HAP-1 (cell line): ENCODE measurements at regions not wholly inside any gene's neighbourhood (a gene's known extent, or its start where the extent isn't known, plus 50 kb on each side); places are given as distances from the start of the nearest gene placed in this dataset.

Experiments
- DNase-seq, 2 experiments: peaks; one replicate each; pipeline ENCODE4 v3.0.0-alpha.2; 2016 to 2020; ENCODE audit warnings: low spot score in 2 of 2
- H3K27me3 ChIP-seq: fragments of 250-450 bp; sonication (Bioruptor Pico); 2 replicates; pipeline ENCODE4 v1.5.1; 2020; ENCODE audit warnings: low read depth, mild to moderate bottlenecking, moderate library complexity
- H3K36me3 ChIP-seq: fragments of 250-450 bp; sonication (Bioruptor Pico); replicated peaks from 2 replicates; pipeline ENCODE4 v1.5.1; 2020; ENCODE audit warnings: mild to moderate bottlenecking
- H3K4me1 ChIP-seq: fragments of 250-450 bp; sonication (Bioruptor Pico); 2 replicates; pipeline ENCODE4 v1.5.1; 2020; ENCODE audit warnings: mild to moderate bottlenecking
- H3K4me3 ChIP-seq: fragments of 250-450 bp; sonication (Bioruptor Pico); 2 replicates; pipeline ENCODE4 v1.5.1; 2020; ENCODE audit warnings: mild to moderate bottlenecking, moderate library complexity
- H3K9me3 ChIP-seq: fragments of 250-450 bp; sonication (Bioruptor Pico); 2 replicates; pipeline ENCODE4 v1.5.1; 2020; ENCODE audit warnings: mild to moderate bottlenecking, moderate library complexity
- in situ Hi-C: fragments of 300-500 bp; cut with MboI; formaldehyde crosslinking; loops from 3 replicates; pipeline ENCODE4 v1.14.3; 2020; ENCODE audit warnings: low sequenced_read_pairs, inconsistent platforms, mixed read lengths

DNA sequence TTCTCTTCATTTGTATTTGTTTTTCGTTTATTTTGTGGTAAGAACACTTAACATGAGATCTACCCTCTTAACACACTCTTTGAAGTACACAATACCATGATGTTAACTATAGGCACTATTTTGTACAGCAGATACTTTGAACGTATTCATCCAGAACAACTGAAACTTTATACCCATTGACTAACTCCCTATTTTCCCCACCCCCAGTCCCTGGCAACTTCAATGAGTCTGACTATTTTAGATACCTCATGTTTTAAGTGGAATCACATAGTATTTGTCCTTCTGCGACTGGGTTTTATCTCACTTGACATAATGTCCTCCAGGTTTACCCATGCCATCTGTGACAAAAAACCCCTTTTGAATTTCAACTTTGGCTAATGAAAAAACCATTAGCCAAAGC is 356.3 kb upstream of the CDH20 start:
- in situ Hi-C loops = no loop called here
- no peaks in the 10 kb centered on the region for H3K36me3 ChIP-seq

DNA sequence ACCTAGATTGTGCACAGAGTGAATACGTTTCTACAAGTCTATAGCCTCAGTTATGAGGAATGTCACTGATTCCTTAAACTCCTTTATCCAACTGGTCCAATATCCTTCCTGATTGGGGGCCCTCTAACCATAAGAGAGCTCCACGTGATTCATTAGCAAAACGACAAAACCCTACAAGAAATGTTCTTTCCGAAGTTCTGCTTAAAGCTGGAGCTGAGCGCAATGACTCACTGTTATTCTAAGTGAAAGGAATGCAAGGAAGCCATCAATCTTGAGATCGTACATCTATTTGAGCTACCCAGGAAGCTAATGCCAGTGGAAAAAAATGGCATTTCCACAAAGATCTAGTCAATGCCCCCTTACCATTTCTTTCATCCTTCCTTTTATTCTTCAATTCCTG is 354.9 kb upstream of the CDH20 start:
- Histone ChIP-seq H3K36me3 (no peaks in the 10 kb centered on the region), H3K27me3 (no peaks in the 10 kb centered on the region), H3K4me1 (no peaks in the 10 kb centered on the region), H3K4me3 (no peak overlapping the region), H3K9me3 (no peaks in the 10 kb centered on the region)
- DNase-seq = no peak
- in situ Hi-C loops = no loop called here

More for the DNA sequence above, 356.3 kb upstream of the CDH20 start:
- H3K4me1 ChIP-seq = no peaks in the 10 kb centered on the region
- DNase-seq = no peak
- H3K9me3 ChIP-seq = no peaks in the 10 kb centered on the region
- no peak overlapping the region for H3K4me3 ChIP-seq
- H3K27me3 ChIP-seq = no peaks in the 10 kb centered on the region

DNA sequence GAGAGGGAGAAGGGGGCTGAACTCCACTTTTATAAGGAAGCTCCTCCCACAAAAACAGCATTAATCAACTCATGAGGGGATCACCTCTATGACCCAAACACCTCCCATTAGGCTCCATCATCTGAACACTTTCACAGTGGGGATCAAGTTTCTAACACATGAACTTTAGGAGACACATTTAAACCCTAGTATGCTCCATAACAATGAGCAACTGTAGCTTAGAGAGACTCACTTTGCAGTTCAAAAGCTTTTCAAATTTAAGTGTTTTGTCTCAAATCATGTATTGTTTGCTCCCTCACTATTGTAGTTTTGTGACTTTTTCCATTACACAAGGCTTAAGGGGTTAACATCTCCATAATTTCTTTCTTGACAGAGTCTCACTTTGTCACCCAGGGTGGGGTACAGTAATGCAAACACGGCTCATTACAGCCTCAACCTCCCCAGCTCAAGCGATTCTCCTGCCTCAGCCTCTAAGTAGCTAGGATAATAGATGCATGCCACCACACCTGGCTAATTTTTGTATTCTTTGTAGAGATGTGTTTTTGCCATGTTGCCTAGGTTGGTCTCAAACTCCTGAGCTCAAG is 352.7 kb upstream of the CDH20 start:
- H3K27me3 ChIP-seq = no peaks in the 10 kb centered on the region
- in situ Hi-C loops = no loop called here

DNA sequence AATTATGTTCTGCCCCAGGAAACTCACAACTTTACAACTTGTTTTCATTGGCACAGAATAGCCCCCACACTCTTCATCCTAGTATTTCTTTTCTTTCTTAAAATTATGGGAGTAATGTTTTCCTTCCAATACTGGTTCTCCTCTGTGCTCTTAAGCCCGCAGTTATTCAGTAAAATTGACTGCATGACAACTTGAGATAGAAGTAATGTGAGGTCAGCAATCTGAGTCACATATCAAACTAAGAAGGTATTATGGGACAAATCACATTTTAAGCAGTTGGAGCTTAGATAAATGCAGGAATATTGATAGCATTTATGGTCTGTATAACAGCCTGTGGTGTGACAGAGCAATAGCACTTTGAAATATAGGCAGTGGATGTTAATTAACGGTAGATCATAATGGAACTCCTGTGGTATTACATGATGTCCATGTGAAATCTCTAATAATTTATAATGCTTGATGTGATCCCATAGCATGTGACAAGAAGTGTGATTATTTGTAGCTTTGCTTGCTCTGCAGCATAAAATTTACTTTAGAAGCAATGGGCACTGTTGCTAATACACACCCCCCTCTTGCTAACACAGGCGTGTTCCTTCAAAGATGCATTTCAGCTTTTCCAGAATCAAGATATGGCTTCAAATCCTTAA is 351.4 kb upstream of the CDH20 start:
- in situ Hi-C loops = no loop called here
- Histone ChIP-seq H3K36me3 (no peaks in the 10 kb centered on the region), H3K27me3 (no peaks in the 10 kb centered on the region), H3K4me3 (no peak overlapping the region), H3K4me1 (no peaks in the 10 kb centered on the region), H3K9me3 (no peaks in the 10 kb centered on the region)
- DNase-seq = no peak

More for the DNA sequence above, 352.7 kb upstream of the CDH20 start:
- DNase-seq = peak in 1 of 2 experiments; percentile 44
- no peak overlapping the region for H3K4me3 ChIP-seq
- H3K9me3 ChIP-seq = no peaks in the 10 kb centered on the region
- H3K36me3 ChIP-seq = no peaks in the 10 kb centered on the region
- H3K4me1 ChIP-seq = no peaks in the 10 kb centered on the region

DNA sequence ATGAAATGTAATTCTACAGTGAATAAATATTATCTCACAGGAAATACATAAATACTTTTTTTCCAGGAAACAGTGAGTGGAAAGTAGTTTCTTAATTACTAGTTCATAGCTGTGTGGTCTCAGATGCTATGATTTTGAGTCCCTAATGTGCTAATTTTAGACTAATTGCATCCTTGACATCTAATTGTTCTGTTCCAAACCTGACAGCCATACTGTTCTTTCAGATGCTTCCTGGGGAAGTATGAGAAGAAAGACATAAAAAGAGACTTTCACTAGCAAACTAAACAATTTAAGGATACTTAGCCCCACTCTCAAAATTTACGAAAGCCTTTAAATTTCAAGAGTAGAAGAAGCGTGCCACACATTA is 350.9 kb upstream of the CDH20 start:
- in situ Hi-C loops = no loop called here
- no peak for DNase-seq

DNA sequence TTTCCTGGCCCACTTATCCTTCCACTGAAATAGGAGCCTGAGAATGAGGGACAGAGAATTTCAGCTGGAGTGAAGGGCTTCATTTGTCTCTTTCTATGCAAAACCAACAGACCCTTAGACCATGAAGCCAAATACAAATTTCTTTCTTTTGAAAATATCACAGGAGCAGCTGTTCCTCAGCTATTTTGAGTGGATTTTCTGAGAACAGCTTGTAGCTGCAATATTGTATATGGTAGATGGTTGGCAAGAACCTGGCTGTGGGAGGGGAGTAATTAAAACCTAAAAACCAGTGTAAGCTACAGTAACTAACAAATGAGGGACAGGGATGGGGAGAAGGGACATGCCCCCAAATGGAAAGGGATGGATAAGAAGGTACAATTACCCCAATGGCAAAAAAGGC is 350.3 kb upstream of the CDH20 start:
- Histone ChIP-seq H3K36me3 (no peaks in the 10 kb centered on the region), H3K4me1 (no peaks in the 10 kb centered on the region), H3K27me3 (no peaks in the 10 kb centered on the region), H3K9me3 (no peaks in the 10 kb centered on the region), H3K4me3 (no peak overlapping the region)
- in situ Hi-C loops = no loop called here
- DNase-seq = no peak

More for the DNA sequence above, 350.9 kb upstream of the CDH20 start:
- H3K4me3 ChIP-seq = no peak overlapping the region
- H3K27me3 ChIP-seq = no peaks in the 10 kb centered on the region
- H3K4me1 ChIP-seq = no peaks in the 10 kb centered on the region
- no peaks in the 10 kb centered on the region for H3K9me3 ChIP-seq
- no peaks in the 10 kb centered on the region for H3K36me3 ChIP-seq

DNA sequence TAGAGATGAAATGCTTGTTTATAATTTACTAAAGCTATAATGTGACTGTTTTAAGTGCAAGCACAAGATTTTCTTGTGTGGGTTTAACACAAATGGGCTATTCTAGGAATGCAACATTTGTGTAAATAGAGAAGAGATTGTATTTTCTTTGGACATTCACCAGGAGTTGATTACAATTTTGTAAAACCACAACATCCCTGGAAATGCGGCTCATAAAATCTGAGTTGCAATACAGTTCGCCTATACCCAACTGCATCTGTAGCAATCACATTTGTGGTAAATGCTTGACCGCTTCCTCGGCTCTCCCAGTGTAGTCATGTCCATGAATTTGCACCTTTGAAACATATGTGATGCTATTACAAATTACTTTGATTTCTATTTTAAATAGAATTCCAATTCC is 348.7 kb upstream of the CDH20 start:
- H3K27me3 ChIP-seq = no peaks in the 10 kb centered on the region
- no peaks in the 10 kb centered on the region for H3K9me3 ChIP-seq
- no peaks in the 10 kb centered on the region for H3K4me1 ChIP-seq
- no peaks in the 10 kb centered on the region for H3K36me3 ChIP-seq
- no peak overlapping the region for H3K4me3 ChIP-seq
- no peak for DNase-seq
- in situ Hi-C loops = no loop called here

DNA sequence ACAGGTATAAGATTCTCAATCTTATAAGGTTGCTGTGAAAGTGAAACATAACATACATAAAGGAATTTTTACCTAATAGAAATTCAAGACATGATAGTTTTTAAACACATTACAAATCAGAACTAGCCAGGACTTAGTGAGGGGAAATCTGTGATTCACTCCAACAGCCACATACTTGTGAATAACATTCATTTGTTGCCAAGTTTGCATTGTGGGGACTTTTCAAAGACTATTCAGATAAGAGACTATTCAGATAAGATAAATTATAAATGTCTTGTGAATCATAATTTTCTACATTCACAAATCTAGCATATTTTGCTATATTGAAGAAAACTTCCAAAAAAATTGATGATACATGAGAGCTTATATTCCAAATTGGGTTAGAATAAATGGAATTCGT is 345.3 kb upstream of the CDH20 start:
- in situ Hi-C loops = no loop called here
- no peak overlapping the region for H3K4me3 ChIP-seq
- no peaks in the 10 kb centered on the region for H3K9me3 ChIP-seq
- no peaks in the 10 kb centered on the region for H3K36me3 ChIP-seq
- no peak for DNase-seq
- no peaks in the 10 kb centered on the region for H3K4me1 ChIP-seq
- H3K27me3 ChIP-seq = no peaks in the 10 kb centered on the region

DNA sequence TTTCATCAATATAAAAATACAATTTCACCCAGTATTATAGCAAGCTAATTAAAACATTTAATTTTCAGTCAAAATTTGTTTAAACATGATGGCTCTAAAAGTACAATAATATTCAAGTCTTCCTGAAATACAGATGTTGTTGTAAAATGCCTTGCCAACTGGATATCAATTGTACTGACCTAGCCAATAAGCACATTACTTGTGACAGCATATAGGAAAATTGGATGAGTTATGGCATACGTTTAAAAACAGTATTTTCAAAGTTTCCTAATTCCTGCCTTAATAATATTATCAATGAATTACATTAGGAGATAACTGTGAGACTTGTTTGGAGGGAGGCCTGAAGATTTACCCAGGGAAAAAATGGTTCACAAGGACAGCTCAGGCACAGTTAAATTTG is 336.9 kb upstream of the CDH20 start:
- H3K9me3 ChIP-seq = no peaks in the 10 kb centered on the region
- H3K27me3 ChIP-seq = no peaks in the 10 kb centered on the region
- no peak overlapping the region for H3K4me3 ChIP-seq
- no peaks in the 10 kb centered on the region for H3K36me3 ChIP-seq
- no peak for DNase-seq
- no peaks in the 10 kb centered on the region for H3K4me1 ChIP-seq
- in situ Hi-C loops = no loop called here

DNA sequence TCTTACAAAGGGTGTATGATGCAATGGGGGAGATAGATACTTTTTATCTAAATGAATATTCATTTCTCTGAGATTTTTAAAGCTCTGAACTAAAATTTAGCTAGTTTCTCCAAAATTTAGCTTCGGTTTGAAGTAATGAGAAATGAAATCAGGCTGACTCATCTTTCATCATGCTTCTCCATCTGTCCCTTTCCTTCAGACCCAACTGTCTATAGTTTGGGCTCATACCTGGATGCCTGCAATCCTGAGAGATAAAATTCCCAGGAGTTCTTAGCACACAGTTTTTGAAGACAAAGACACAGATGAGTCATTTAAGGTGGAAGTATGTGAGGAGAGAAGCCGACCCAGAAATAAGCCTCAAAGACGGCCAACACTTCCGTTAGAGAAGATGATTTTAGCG is 336.4 kb upstream of the CDH20 start:
- Histone ChIP-seq H3K9me3 (no peaks in the 10 kb centered on the region), H3K4me3 (no peak overlapping the region), H3K4me1 (no peaks in the 10 kb centered on the region), H3K36me3 (no peaks in the 10 kb centered on the region), H3K27me3 (no peaks in the 10 kb centered on the region)
- DNase-seq = no peak
- in situ Hi-C loops = no loop called here

DNA sequence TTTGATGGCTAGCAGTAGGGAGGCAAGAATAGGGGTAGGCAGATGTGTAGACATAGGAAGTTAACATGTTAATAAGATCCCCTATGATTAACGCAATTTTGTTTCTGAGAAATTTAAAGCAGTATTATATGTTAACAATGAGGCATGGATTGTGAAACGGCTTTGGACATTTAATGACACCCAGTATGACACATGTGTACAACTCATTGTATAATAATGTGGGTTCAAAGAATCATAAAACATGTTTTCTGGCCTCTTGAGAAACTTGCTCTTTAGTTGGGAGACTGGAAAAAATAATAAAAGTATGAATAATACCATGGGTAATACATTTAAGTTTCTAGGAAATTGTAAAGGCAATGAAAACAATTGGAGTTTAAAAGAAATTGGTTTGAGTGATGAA is 332.1 kb upstream of the CDH20 start:
- no peak overlapping the region for H3K4me3 ChIP-seq
- H3K9me3 ChIP-seq = no peaks in the 10 kb centered on the region
- in situ Hi-C loops = no loop called here
- H3K27me3 ChIP-seq = no peaks in the 10 kb centered on the region
- H3K36me3 ChIP-seq = no peaks in the 10 kb centered on the region
- no peak for DNase-seq
- no peaks in the 10 kb centered on the region for H3K4me1 ChIP-seq

DNA sequence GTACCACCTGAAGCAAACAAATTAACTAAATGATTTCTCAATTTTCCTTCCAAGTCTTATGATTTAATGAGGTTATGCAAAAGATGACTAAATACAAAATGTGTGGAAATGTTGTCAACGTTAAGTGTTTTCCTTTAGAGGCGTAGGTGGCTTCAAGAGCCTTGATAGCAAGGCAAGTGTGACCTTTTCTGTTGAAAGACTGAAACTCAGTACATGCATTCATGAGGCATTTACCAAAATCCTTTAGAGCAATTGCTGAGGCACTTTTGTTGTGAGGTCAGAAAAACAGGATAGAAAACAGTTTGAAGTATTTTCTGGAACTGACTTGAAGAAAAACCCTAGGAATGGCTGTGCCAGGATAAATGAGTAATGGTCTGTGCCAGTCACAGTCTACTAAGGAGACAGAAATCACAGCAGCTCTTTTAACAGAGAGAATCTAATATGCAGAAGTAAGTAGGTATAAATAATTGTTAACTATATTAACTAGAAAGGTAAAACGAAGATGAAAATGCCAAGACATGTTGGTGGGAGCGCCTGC is 326.5 kb upstream of the CDH20 start:
- no peaks in the 10 kb centered on the region for H3K4me1 ChIP-seq
- no peaks in the 10 kb centered on the region for H3K9me3 ChIP-seq
- in situ Hi-C loops = no loop called here

DNA sequence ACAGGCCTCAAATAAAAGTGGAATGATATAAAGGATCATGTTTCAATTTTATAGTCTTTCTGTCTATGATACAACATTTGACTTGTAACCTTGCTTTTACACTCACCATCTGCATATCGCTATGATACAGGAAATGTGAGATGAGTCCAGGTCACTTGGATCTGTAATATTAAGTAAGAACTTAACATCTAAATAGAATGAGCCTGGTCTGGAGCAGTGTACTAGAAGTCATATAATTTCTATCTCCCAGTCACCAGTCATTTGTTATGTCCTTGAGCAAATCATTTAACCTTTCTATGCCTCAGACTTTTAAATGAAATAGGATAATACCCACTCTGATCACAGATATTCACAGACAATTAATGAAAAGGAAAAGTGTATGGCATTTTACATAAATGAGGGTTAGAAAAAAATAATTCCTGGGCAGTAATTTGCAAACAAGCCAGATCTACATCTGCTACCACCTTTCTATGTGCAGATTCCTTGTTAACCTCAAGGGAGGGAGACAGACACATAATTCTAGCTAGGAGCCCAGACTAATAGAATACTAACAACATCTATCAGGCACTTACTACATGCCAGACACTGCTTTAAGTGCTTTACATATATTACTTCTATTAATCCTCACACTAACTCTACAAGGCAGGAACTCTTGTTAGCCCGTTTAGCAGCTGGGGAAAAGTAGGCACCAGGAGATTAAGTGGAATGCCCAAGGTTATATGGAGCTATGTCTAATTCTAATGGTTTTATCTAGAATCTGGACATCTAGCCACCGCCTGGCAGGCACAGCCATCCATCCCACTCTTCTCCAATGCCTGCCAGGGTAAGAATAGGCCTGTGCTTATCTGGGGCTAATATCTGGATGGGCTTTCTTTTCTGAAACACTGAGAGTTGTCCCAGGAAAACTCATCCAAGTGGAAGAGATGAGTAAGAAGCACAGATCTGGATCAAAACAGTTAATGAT is 313.6 kb upstream of the CDH20 start:
- no peak for DNase-seq
- H3K36me3 ChIP-seq = no peaks in the 10 kb centered on the region
- H3K27me3 ChIP-seq = no peaks in the 10 kb centered on the region
- no peaks in the 10 kb centered on the region for H3K9me3 ChIP-seq
- in situ Hi-C loops = no loop called here
- no peaks in the 10 kb centered on the region for H3K4me1 ChIP-seq
- H3K4me3 ChIP-seq = no peak overlapping the region

More for the DNA sequence above, 326.5 kb upstream of the CDH20 start:
- Histone ChIP-seq H3K4me3 (no peak overlapping the region), H3K36me3 (no peaks in the 10 kb centered on the region), H3K27me3 (no peaks in the 10 kb centered on the region)
- DNase-seq = no peak

DNA sequence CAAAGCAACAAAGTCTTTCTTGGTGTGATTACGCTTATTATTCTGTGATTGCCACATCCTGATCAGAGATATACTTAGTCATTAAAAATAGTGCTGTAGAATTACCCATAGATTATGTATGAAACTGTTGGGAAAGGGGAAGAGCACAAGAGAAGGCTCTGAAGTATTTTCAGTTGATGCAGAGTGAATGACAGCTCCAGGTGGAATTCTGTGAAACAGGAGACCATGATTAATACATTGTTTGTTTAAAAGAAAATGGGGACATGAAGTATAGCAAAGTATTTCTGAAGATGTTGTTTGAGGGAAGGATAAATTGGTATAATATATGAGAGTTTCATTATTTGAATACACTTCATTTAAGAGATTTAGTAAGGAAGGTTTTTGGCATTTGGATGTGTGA is 307.6 kb upstream of the CDH20 start:
- DNase-seq = no peak
- Histone ChIP-seq H3K36me3 (no peaks in the 10 kb centered on the region), H3K27me3 (no peaks in the 10 kb centered on the region), H3K4me3 (no peak overlapping the region), H3K9me3 (no peaks in the 10 kb centered on the region), H3K4me1 (no peaks in the 10 kb centered on the region)
- in situ Hi-C loops = no loop called here
